NCI-H748 treated with DMSO at 0.1 percent for 48 hours (cell line): ENCODE measurements at regions not wholly inside any gene's neighbourhood (a gene's known extent, or its start where the extent isn't known, plus 50 kb on each side); places are given as distances from the start of the nearest gene placed in this dataset.
"Not testable (repeated sequence)": the region's sequence is repeated elsewhere in the genome, so short reads cannot be mapped to it uniquely, and the experiment has no call there.

Source experiments
- DNase-seq: peaks from one replicate; lab custom pipeline; 2025; lab: John Stamatoyannopoulos, UW

DNA sequence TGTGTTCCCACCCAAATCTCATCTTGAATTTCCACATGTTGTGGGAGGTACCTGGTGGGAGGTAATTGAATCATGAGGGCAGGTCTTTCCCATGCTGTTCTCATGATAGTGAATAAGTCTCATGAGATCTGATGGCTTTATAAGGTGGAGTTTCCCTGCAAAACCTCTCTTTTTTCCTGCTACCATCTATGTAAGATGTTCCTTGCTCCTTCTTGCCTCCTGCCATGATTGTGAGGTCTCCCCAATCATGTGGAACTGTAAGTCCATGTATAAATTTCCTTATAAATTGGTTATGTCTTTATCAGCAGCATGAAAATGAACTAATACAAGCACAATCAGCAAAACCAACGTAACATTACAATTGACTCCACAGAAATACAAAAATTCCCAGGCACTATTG, 814.8 kb upstream of the CITED2 start:
- DNase-seq: not testable (repeated sequence)

DNA sequence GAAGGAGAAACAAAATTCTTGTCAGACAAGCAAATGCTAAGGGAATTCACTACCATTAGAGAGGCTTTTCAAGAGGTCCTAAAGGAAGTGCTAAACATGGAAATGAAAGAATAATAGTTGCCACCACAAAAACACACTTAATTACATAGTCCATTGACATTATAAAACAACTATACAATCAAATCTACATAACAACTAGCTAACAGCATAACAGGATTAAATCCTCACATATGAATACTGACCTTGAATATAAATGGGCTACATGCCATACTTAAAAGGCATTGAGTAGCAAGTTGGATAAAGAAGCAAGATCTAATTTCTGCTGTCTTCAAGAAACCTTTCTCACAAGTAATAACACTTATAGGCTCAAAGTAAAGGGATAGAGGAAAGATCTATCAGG, 811.5 kb upstream of the CITED2 start:
- DNase-seq: no peak

DNA sequence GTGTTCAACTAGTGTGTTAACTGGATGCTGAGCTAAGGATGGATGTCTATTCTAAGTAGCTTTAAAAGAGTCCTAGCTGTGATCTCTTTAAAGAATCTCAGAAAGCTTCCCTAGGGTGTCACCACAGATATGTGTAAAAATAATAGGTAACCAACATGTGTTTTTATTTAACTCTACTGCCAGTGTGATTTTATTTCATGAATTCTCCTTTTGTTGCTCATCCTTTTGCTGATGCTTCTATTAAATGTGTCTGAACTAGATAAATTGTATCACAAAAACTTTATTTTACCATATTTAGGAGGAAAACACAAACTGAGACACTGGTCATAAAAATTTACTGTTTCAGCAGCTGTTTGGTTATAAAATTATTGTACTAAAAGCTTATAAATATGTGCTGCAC, 809.4 kb upstream of the CITED2 start:
- DNase-seq: no peak

DNA sequence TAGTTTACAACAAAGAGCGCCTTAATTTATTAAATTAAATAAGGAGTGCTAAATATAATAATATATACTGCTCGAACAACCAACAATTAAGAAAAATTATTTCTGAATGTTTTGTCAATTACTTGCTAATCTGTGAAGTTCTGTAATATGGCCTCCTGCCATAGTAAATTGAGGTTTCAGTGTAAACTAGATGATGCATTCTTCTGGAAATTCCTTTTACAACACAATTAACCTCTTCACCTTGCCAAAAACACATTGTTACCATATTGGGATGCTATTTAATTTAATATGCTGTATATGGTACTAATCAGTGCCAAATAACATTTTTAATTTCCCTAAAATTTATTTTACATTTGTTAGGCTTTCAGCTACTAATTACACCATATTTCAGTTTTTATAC, 808.4 kb upstream of the CITED2 start:
- DNase-seq: no peak

DNA sequence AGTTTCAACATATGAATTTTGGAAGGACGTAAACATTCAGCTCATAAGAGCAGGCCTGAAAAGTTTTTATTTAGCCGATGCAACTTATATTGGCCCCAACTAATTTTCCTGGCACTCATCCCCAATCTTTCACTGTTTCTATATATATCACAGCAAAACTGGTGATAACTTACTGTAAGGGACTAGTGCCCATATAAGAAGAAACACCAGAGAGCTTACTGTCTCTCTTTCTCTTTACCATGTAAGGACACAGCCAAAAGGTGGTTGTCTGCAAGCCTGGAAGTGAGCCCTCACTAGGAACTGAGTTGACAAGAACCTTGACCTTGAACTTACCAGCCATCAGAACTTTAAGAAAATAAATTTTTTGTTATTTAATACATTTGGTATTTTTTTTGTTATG, 807.4 kb upstream of the CITED2 start:
- no peak for DNase-seq

DNA sequence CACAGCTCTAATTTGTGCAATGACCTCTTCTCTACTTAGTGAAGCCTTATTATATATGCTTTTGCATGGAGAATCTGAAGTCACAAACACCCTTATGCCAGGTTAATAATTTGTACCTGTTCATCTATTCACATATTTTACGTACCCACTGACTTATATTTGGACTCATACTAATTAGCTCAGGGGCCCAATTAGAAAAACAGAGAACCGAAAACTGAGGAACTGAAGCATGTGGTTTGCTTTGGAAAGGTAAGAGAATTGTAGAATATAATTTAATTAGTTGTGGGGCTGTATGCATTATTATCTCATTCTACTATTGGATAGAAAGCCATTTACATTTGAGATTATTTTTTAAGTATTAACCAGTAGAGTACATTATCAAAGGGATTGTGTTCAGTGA, 805.9 kb upstream of the CITED2 start:
- DNase-seq: no peak

DNA sequence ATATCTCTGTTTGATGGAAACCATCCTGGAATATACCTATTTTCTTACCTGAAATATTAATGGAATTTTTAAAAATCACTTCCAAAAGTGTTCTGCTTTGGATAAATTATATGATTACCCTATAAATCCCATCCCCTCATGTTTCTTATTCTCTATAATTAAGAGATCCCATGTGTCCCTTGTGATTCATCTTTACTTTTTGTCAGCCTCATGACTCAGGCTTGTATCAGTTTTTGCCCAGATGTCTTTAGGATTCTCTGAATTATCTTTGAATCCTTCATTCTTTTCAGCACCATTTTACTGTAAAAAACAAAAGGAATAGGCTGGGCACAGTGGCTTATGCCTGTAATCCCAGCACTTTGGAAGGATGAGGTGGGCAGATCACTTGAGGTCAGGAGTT, 804.5 kb upstream of the CITED2 start:
- no peak for DNase-seq

DNA sequence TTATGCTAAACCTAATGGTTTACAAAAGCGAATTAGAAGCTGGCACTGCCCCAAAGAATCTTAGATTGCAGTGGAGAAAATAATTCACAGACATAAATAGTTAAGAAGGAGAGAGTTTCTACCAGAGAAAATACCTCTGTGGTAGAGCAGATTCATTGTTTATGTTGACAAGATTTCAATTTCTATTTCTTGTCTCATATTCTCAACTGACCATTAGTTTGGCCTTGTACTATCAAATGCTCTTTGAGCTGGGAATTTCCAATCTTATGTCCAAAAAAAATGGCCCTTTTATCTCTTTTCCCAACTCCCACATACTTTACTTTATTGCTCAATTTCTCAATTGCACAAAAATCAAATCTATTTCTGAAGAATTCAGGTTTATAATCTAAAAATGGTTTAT, 804.1 kb upstream of the CITED2 start:
- DNase-seq: no peak

DNA sequence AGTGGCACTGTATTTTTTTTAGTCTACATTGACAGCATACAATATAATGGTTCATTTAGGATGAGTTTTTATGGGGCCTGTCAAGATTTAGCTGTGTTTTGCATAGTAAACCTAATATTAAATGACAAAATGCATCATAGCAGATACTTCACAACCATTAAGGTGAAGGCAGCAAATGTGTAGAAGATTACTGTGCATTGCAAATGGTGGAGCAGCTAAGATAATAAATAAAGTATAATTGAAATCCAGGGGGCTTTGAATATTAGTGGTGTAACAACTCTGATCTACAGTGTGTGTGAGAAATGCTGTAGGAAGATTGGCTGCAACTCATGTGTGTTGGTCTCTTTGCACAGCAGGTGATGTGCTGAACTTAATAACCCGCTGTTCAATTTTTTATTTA, 801.9 kb upstream of the CITED2 start:
- DNase-seq: no peak

DNA sequence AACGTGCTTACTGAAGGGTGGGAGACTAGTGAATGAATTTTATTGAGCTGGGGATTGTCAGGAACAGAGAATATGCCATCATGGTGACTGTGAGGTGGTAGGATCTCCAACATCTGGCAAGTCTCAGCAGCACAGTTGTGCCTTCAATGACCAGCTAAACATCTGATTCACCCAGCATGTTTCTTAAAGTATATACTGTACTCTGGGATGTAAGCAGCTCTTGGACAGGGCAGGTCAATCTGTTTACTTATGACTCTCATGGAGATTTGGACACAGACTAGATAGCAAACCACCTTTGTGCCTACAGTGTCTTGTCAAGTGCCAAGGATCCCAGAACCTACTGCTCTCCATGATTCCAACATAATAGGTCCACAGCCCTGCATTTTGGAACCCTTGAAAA, 801.0 kb upstream of the CITED2 start:
- no peak for DNase-seq

DNA sequence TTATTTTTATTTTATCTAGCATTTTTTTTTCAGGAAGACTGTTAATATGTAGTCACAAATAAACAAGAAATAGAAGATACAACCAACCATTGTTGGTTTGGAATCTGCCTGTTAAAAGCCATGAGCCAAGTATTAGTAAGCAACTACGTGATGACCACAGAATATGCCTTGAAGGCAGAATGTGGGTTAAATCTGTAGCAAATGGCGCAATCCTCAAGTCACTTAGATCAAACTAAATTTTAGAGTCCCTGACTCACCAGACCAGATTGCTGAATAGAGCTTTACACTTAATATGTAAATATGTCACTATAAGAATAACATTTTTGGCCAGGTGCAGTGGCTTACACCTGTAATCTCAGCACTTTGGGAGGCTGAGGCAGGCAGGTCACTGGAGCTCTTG, 800.1 kb upstream of the CITED2 start:
- DNase-seq: no peak

DNA sequence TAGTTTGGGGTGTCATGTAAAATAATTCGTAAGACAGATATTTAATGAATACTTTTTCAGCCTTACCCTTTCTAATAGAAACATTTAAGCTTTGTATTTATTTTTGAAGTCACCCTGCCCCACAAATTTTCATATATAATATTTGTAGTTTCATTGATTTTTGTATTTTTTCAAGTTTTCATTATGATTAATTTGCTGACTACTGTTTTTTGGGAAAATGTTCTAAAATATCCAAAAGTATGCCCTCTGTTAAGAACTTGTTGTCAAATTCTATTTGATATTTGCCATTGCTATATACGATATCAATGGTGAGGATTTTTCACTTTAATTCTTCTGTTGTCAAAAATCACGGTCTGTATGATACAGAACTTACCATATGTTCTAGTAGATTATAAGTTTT, 793.9 kb upstream of the CITED2 start:
- no peak for DNase-seq

DNA sequence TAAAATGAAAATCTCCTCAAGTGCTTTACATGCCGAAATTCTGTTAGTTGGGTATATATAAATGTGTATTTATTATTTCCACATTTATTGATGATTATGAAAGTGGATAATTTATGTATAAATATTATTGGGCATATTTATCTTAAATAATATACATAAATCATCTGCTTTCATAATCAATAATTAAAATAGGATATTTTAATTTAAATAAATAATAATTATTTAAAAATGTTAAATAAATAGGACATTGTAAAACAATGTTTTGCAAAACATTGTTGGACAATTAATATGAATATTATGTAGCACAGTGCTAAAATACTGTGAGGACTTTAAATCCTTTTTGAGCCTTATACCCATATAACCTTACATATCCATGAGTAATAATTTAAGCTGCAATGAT, 786.5 kb upstream of the CITED2 start:
- no peak for DNase-seq

DNA sequence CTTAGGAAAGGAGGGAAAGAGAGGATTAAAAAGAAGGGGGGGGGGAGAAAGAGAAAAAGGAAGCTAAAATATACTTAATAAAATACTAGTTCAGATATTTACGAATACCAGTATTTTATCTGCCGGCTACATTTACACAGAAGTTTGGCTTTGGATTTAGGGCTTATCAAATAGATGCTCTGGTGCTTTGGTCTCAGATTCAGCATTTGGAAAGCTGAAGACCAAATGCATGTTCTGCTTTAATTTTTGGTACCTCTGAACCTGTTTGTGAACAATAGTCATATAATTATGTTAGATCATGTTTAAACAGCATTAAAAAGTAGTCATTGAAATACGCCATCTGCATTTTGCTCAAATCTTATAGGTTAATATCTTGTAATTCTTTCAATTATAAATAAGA, 786.0 kb upstream of the CITED2 start:
- DNase-seq: no peak

DNA sequence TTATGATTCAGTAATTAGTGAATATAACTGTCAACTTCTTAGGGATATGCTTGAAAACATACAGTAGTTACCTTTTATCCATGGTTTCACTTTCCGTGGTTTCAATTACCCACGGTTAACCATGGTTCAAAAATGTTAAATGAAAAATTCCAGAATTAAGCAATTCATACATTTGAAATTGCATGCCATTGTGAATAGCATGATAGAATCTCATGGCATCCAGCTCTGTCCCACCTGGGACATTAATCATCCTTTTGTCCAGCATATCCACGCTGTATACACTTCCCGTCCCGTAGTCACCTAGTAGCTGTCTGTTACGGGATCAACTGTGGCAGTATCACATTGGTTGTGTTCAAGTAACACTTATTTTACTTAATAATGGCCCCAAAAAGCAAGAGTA, 781.7 kb upstream of the CITED2 start:
- no peak for DNase-seq

DNA sequence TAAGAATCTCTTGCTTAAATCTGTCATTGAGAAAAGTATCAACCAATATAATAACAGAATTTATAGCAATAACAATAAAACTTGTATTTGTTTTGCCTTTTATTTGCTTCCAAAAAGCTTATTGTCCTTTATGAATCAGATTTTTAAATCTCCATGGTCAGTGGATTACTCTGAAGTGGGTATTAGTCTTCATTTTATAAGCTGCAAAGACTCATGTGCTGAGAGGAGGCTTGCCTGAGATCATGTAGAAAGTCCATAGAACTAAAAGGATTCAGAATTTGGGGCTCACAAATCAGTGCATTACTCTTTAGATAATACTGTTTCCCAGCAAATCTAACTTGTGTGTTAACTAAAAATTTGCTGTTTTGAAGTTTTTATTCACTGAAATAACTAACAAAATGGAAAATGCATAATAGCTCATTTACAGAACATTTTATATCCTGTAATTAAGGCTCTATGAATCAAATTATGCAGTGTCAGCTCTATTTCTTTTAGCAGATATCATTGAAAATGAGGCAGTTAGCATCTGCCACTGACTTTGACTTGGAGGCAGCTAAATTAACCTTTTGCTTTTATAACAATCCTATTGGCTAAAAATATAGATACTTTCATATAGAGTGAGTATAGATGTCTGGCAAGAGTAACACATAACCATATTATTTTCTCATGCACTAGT, 781.1 kb upstream of the CITED2 start:
- no peak for DNase-seq

DNA sequence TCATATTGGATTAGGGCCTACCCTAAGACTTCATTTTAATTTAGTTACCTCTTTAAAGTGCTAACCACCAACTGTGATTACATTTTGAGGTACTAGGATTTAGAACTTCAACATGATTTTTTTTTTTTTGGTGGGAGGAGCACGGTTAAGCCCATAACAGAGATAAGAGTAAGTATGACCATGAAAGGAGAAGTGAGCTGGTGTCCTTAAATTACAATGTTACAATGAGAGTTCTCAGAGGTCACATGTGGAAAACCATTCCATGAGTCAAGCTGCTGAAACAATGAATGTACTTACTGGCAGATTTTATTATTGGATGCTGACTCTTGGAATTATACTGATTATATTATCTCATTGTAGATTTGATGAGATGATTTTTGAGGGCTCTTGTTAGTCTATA, 779.3 kb upstream of the CITED2 start:
- no peak for DNase-seq

DNA sequence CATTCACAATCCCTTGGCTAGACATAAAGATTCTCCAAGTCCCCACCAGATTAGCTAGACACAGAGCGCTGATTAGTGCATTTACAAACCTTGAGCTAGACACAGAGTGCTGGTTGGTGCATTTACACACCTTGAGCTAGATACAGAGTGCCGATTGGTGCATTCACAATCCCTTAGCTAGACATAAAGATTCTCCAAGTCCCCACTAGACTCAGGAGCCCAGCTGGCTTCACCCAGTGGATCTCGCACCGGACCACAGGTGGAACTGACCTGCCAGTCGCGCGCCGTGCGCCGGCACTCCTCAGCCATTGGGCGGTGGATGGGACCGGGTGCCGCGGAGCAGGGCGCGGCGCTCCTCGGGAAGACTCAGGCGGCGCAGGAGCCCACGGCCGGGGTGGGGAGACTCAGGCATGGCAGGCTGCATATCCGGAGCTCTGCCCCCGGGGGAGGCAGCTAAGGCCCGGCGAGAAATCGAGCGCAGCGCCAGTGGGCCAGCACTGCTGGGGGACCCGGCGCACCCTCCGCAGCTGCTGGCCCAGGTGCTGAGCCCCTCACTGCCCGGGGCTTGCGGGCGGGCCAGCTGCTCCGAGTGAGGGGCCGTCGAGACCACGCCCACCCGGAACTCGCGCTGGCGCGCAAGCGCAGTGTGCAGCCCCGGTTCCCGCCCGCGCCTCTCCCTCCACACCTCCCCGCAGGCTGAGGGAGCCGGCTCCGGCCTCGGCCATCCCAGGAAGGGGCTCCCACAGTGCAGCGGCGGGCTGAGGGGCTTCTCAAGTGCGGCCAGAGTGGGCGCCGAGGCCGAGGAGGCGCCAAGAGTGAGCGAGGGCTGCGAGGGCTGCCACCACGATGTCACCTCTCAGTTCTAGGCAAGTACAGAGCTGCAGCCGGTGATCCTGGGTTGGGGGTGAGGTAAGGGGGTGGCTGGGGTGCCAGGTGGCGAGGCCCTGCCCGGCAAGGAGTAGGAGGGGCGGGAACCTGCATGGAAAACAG, 773.7 kb upstream of the CITED2 start:
- DNase-seq: not testable (repeated sequence)

DNA sequence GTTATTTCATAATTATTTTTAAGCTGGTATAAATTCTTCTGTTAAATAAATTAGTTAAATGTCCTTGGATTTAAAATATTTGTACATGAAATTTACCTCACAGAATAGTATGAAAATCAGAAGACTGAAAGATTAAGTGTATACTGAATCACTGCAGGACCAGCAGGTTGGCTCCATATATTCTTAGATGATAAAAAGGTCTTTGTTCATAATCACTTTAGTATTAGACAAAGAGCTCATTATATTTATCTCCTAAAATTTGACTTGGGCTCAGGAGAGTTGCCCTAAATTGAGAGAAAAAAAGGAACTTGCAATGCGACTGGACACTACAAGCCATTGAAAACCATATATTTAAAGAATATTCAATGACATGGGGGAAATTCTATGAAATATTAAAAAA, 766.4 kb upstream of the CITED2 start:
- DNase-seq: no peak

DNA sequence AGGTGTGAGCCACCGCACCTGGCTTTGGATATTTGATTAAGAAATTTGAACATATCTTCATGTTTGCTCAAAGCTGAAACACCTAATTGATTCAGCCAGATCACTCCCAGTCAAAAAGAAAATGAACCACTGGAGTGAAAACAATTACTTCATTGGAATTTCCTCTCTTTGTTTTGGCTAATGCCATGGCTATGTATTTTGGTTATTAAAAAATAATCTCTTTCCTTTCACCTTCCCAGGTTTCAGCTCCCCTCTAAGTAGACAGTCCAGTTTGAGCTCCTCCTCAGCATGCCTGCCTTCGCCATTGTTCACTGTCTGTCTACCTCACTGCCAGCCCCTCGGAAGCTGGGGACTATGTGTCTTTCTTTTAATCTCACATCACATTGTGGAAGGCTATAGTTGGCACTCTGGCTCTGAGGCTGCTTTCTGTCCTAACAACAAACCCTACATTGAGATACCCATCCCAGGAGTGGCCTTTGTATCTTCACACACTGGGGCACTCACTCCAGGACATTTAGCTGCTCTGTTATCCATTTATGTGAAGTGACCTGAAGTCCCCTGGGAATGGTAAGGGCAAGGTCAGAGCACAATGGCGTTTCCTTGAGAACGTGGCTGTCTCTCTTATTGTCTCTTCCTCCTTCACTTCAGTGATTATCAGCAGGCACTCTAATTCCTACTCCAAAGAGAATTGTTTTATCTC, 764.0 kb upstream of the CITED2 start:
- no peak for DNase-seq

DNA sequence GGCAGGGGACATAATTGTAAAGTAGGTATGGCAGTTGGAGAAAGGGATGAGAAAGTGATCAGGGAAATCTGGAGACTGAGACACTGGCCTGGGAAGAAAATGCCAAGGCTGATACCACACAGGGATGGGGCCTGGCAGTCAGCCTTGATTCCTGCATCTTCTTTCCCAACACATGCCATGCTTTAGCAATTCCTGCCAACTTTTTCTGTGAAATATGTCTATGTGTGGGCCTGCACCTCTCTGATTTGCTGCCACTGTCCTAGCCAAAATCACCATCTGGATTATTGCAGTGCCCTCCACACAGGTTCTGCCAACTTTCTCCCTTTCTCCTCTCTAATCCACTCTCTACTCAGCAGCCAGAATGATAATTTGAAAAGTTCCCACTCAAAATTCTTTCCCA, 759.8 kb upstream of the CITED2 start:
- no peak for DNase-seq

DNA sequence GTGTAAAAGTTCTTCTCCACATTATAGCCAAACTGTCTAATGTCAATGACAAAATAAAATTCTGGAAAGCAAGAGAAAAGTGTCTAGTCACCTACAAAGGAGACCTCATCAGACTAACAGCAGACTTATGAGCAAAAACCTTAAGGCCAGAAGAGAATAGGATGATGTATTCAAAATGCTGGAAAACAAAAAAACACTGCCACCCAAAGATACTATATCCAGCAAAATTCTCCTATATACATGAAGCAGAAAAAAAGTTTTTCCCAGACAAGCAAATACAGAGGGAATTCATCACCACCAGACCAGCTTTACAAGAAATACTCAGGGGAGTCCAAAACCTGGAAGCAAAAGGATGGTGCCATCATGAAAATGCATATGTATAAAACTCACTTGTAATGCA, 755.6 kb upstream of the CITED2 start:
- DNase-seq: no peak

DNA sequence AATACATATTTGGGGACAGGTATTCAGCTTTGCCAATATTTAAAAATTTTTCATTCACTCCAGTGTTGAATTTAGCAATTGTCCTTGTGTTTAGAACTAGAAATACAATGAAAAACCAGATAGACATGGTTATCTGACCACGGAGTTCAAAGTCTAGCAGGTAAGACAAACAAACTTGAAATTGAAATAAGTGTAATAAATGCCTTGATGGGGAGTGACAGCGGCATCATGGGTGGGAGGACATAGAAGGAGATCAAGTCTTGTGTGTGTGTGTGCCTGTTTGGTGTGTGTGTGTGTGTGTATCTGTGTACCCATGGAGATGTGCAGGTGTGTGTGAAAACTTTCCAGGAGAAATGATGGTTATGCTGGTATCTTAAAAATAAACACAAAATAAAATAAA, 750.0 kb upstream of the CITED2 start:
- no peak for DNase-seq
